IMR-90 (cell line): ENCODE measurements at regions not wholly inside any gene's neighbourhood (a gene's known extent, or its start where the extent isn't known, plus 50 kb on each side); places are given as distances from the start of the nearest gene placed in this dataset.

Experiments used
- ATAC-seq: fragments of 200-7000 bp; cut with Tn5 transposase; 2 replicates; pipeline ENCODE4 v1.9.1; 2020; ENCODE audit warnings: low read depth, mild to moderate bottlenecking, moderate library complexity
- BruUV-seq: library from RNA; stranded (reverse); fragments of 400-500 nt; replicated peaks from 2 replicates; lab custom pipeline; 2021; lab: Mats Ljungman, UMichigan
- CTCF ChIA-PET: fragments of 300-600 bp; formaldehyde crosslinking; extraction: SDS; loops from one replicate; lab custom pipeline; 2021; ENCODE audit warnings: antibody characterized with exemption; lab: Yijun Ruan, JAX
- POLR2A ChIA-PET: fragments of 300-600 bp; sonication (Branson Sonifier 250); formaldehyde crosslinking; loops from one replicate; lab custom pipeline; 2022; ENCODE audit warnings: antibody characterized with exemption; ENCODE audit not compliant: unreplicated experiment; lab: Charles Lee
- DNase-seq: peaks from one replicate; pipeline ENCODE4 v3.0.0; 2013
- H2AFZ ChIP-seq: replicated peaks from 2 replicates; pipeline ENCODE3; 2013; ENCODE audit warnings: low read length, mild to moderate bottlenecking; ENCODE audit not compliant: poor library complexity
- H2AK5ac ChIP-seq: 2 replicates; pipeline ENCODE4 v1.6.1; 2013; ENCODE audit warnings: low read depth, low read length, inconsistent platforms
- H2AK9ac ChIP-seq: replicated peaks from 2 replicates; pipeline ENCODE3; 2013; ENCODE audit warnings: mild to moderate bottlenecking, low read depth, low read length, moderate library complexity; ENCODE audit not compliant: poor library complexity
- H2BK120ac ChIP-seq: 2 replicates; pipeline ENCODE4 v1.6.1; 2013; ENCODE audit warnings: low read depth, low read length, inconsistent platforms
- H2BK15ac ChIP-seq: 3 replicates; pipeline ENCODE4 v1.6.1; 2013; ENCODE audit warnings: low read depth, low read length, inconsistent platforms
- H2BK20ac ChIP-seq: 2 replicates; pipeline ENCODE4 v1.6.1; 2013; ENCODE audit warnings: low read depth, mild to moderate bottlenecking, inconsistent platforms, low read length, moderate library complexity
- H2BK5ac ChIP-seq: 2 replicates; pipeline ENCODE4 v1.6.1; 2013; ENCODE audit warnings: mild to moderate bottlenecking, low read depth, low read length, inconsistent platforms; ENCODE audit not compliant: poor library complexity, severe bottlenecking
- H3K14ac ChIP-seq: replicated peaks from 2 replicates; pipeline ENCODE4 v1.6.1; 2013; ENCODE audit warnings: low read depth, low read length, inconsistent platforms
- H3K18ac ChIP-seq: 2 replicates; pipeline ENCODE4 v1.6.1; 2013; ENCODE audit warnings: low read depth, low read length, control low read depth
- H3K23ac ChIP-seq: 2 replicates; pipeline ENCODE4 v1.6.1; 2013; ENCODE audit warnings: low read depth, low read length, inconsistent platforms
- H3K27ac ChIP-seq: 2 replicates; pipeline ENCODE4 v1.5.1; 2013; ENCODE audit warnings: mild to moderate bottlenecking, control low read depth, low read length; ENCODE audit not compliant: insufficient read depth
- H3K27me3 ChIP-seq: 2 replicates; pipeline ENCODE4 v1.6.1; 2013; ENCODE audit warnings: low read length; ENCODE audit not compliant: control insufficient read depth, insufficient read depth
- H3K36me3 ChIP-seq: 2 replicates; pipeline ENCODE4 v1.6.1; 2013; ENCODE audit warnings: low read length, mixed read lengths; ENCODE audit not compliant: control insufficient read depth, insufficient read depth
- H3K4ac ChIP-seq: 2 replicates; pipeline ENCODE4 v1.6.1; 2013; ENCODE audit warnings: low read depth, low read length, inconsistent platforms
- H3K4me1 ChIP-seq: 2 replicates; pipeline ENCODE4 v1.6.1; 2013; ENCODE audit warnings: low read length, mixed read lengths; ENCODE audit not compliant: control insufficient read depth, insufficient read depth
- H3K4me2 ChIP-seq: 2 replicates; pipeline ENCODE4 v1.6.1; 2013; ENCODE audit warnings: low read depth, mild to moderate bottlenecking, control low read depth, low read length, moderate library complexity
- H3K4me3 ChIP-seq: 2 replicates; pipeline ENCODE4 v1.5.1; 2013; ENCODE audit warnings: low read depth, mild to moderate bottlenecking, control low read depth, low read length, moderate library complexity; ENCODE audit not compliant: insufficient read depth
- H3K56ac ChIP-seq: 2 replicates; pipeline ENCODE4 v1.6.1; 2013; ENCODE audit warnings: low read length, inconsistent platforms; ENCODE audit not compliant: insufficient read depth; ENCODE audit errors: extremely low read depth
- H3K79me1 ChIP-seq, 2 experiments: 2 replicates each; pipeline ENCODE4 v1.6.1; 2013; ENCODE audit warnings: low read length in 2 of 2, inconsistent platforms in 1 of 2, low read depth in 1 of 2
- H3K9ac ChIP-seq: 2 replicates; pipeline ENCODE4 v1.6.1; 2013; ENCODE audit warnings: low read depth, low read length, control low read depth
- H3K9me1 ChIP-seq: 2 replicates; pipeline ENCODE4 v1.6.1; 2013; ENCODE audit warnings: low read length, inconsistent platforms; ENCODE audit not compliant: insufficient read depth
- H3K9me3 ChIP-seq: 2 replicates; pipeline ENCODE4 v1.6.1; 2013; ENCODE audit warnings: low read length; ENCODE audit not compliant: control insufficient read depth, insufficient read depth
- H4K20me1 ChIP-seq: 2 replicates; pipeline ENCODE4 v1.6.1; 2013; ENCODE audit warnings: low read length, inconsistent platforms; ENCODE audit not compliant: insufficient read depth
- H4K5ac ChIP-seq: 2 replicates; pipeline ENCODE4 v1.6.1; 2013; ENCODE audit warnings: mild to moderate bottlenecking, low read depth, low read length, control low read depth
- H4K8ac ChIP-seq, 2 experiments: 2 replicates each; pipeline ENCODE4 v1.6.1; 2013; ENCODE audit warnings: low read depth in 2 of 2, low read length in 2 of 2, control low read depth in 1 of 2, inconsistent platforms in 1 of 2
- H4K91ac ChIP-seq: 2 replicates; pipeline ENCODE4 v1.6.1; 2013; ENCODE audit warnings: low read depth, low read length, inconsistent platforms; ENCODE audit not compliant: insufficient read depth
- CHD1 ChIP-seq: IDR thresholded peaks from 2 replicates; pipeline ENCODE4 v1.6.1; 2012; ENCODE audit warnings: low read depth, low read length, improper control_type of control experiment
- MXI1 ChIP-seq: IDR thresholded peaks from 2 replicates; pipeline ENCODE4 v1.6.1; 2012; ENCODE audit warnings: low read depth, mild to moderate bottlenecking, low read length, moderate library complexity, borderline replicate concordance
- NFE2L2 ChIP-seq: fragments of 150-350 bp; IDR thresholded peaks from 2 replicates; pipeline ENCODE4 v1.6.1; 2016; ENCODE audit warnings: low read depth, mild to moderate bottlenecking, low read length
- RCOR1 ChIP-seq: IDR thresholded peaks from 2 replicates; pipeline ENCODE4 v1.6.1; 2012; ENCODE audit warnings: mild to moderate bottlenecking, low read length, improper control_type of control experiment; ENCODE audit not compliant: insufficient replicate concordance
- RFX5 ChIP-seq: IDR thresholded peaks from 2 replicates; pipeline ENCODE4 v1.8.0; 2012; ENCODE audit warnings: low read depth, mild to moderate bottlenecking, low read length, moderate library complexity
- SMC3 ChIP-seq: fragments of 150-350 bp; IDR thresholded peaks from 2 replicates; pipeline ENCODE4 v1.6.1; 2016; ENCODE audit warnings: low read depth, mild to moderate bottlenecking, antibody characterized with exemption, low read length, moderate library complexity
- WGBS, 2 experiments: methylation state at CpG; one replicate each; pipeline versions ENCODE4 v1.1.5 to v1.1.7; 2013; ENCODE audit warnings: missing lambda C conversion rate in 2 of 2; ENCODE audit not compliant: insufficient read length in 1 of 2; ENCODE audit errors: extremely low coverage in 2 of 2; 5-methylcytosine and 5-hydroxymethylcytosine counted together
- dilution Hi-C: fragments of 300-500 bp; cut with HindIII; formaldehyde crosslinking; loops from one replicate; pipeline ENCODE4 v1.14.3; 2018; ENCODE audit warnings: low sequenced_read_pairs; ENCODE audit not compliant: unreplicated experiment
- in situ Hi-C: fragments of 300-500 bp; cut with MboI; formaldehyde crosslinking; loops from 3 replicates; pipeline ENCODE4 v1.14.3; 2019; ENCODE audit warnings: low sequenced_read_pairs, inconsistent platforms, mixed read lengths
- intact Hi-C: fragments of 100-400 bp; cut with micrococcal nuclease; formaldehyde crosslinking; loops from 2 replicates; pipeline ENCODE4 v1.10.0; 2022

DNA sequence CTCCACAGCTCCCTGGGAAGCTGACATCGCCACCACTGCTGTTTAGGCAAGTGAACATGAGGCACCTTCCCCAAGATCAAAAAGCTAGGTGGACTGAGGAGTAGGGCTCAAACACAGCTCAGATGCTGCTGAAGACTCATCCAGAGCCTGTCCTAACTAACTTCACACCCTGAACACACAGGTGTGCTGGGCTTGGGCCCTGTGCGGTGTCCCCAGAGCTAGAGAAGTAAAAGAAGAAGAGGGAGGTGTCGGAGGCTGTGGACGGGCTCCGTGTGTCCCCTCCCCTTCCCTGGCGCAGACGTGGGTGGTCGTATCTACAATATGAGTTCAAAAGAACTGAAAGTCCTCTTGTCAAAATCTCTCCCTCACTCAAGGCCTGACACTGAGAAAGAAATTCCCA lies 373.4 kb upstream of the MGMT start:
- H3K27ac ChIP-seq = no peak overlapping the region
- H4K91ac ChIP-seq = no peak overlapping the region
- no peak overlapping the region for H3K4me2 ChIP-seq
- H3K4me1 ChIP-seq = peaks cover 5% of the 10 kb centered on the region
- H3K14ac ChIP-seq = no peak overlapping the region
- no TSS peak for BruUV-seq
- no peak overlapping the region for H3K4me3 ChIP-seq
- CTCF ChIA-PET = no interaction called here
- in situ Hi-C loops = no loop called here
- TF ChIP-seq RCOR1 (no peak), MXI1 (no peak), RFX5 (no peak), CHD1 (no peak), SMC3 (no peak), NFE2L2 (no peak)
- intact Hi-C loops = no loop called here
- dilution Hi-C loops = no loop called here
- no peak overlapping the region for H3K56ac ChIP-seq
- peaks cover 2% of the 10 kb centered on the region for H3K9me3 ChIP-seq
- H3K4ac ChIP-seq = no peak overlapping the region
- no peak overlapping the region for H2AK9ac ChIP-seq
- H2BK20ac ChIP-seq = no peak overlapping the region
- no peaks in the 10 kb centered on the region for H3K9me1 ChIP-seq
- no peak overlapping the region for H2BK15ac ChIP-seq
- ATAC-seq (no peak), DNase-seq (no peak)
- H3K36me3 ChIP-seq = no peaks in the 10 kb centered on the region
- no peak overlapping the region for H3K9ac ChIP-seq
- no peak overlapping the region for H2AK5ac ChIP-seq
- no peak overlapping the region for H2AFZ ChIP-seq
- H3K23ac ChIP-seq = no peak overlapping the region
- H3K18ac ChIP-seq = no peak overlapping the region; the same call in 1 of the 2 replicates
- H2BK120ac ChIP-seq = no peak overlapping the region
- POLR2A ChIA-PET = no interaction called here
- no peaks in the 10 kb centered on the region for H3K79me1 ChIP-seq
- H4K5ac ChIP-seq = no peak overlapping the region
- no peak overlapping the region for H2BK5ac ChIP-seq
- H4K20me1 ChIP-seq = no peaks in the 10 kb centered on the region
- H4K8ac ChIP-seq = no peak overlapping the region
- WGBS, 2 experiments = no CpG with 5 or more reads among the region's 8 CpGs
- no peaks in the 10 kb centered on the region; the same call in 1 of the 2 replicates for H3K27me3 ChIP-seq
